NOMO-1 treated with DMSO at 0.1 percent for 48 hours (cell line): ENCODE measurements at regions not wholly inside any gene's neighbourhood (a gene's known extent, or its start where the extent isn't known, plus 50 kb on each side); places are given as distances from the start of the nearest gene placed in this dataset.

ENCODE experiments used
- DNase-seq: peaks from one replicate; lab custom pipeline; 2025; ENCODE audit not compliant: unreplicated experiment; lab: John Stamatoyannopoulos, UW

DNA sequence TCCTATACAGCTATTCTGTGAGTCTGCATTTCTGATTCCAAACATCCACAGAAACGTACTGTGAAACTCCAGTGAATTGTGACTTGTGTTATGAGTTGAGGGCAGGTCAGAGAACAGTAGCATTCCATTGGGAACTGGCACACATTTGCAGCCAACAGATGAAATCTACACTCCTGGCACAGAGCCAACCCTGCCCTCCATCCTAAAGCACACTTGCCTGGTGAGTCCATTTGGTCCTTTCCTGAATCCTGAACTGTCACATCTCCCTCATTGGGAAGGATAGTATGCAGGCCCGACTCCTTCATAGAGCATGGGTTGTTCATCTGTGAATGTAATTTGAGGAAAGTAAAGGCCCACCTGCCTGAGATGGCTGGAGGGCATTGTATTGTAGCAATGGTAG is 314.3 kb upstream of the RASGRP1 start:
- no peak for DNase-seq

DNA sequence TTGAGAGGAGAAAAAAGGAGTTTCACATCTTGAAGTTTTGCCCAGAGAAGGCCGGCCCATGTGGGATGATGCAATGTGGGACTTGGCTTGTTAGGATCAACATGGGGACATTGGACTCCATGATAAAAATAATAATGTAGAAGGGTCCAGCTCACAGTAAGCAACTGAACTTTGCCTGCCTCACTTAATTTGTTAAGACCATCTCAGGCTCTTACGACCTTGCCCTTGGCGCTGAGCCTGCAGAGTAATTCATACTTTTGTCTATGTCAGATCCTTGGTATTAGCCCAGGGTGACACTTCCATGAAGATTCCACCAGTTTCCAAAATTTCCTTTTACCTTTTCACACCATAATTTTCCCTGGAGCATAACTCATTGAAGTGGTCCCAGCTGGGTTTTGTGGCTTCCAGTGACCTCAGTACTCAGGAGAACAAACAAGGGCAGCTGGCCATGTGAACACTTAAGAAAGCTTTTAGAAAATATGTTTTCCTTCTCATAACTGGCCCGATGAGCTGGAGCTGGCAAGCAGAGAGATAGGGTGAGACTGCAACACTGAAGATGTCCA is 315.4 kb upstream of the RASGRP1 start:
- DNase-seq = no peak

DNA sequence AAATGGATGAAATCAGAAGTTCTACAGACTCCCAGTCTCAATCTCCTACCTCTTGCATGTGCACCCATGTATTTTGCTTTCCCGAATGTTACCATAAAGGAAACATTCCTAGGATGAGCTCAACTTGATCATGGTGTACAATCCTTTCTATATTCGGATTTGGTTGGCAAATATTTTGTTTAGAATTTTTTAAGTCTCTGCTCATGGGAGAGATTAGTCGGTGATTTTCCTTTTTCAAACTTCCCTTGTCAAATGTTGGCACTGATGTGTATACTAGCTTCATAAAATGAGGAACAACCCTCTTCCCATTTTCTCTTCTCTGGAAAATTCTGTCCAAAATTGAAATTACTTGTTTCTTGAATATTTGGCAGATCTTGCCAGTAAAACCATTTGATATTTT is 317.6 kb upstream of the RASGRP1 start:
- DNase-seq = no peak

DNA sequence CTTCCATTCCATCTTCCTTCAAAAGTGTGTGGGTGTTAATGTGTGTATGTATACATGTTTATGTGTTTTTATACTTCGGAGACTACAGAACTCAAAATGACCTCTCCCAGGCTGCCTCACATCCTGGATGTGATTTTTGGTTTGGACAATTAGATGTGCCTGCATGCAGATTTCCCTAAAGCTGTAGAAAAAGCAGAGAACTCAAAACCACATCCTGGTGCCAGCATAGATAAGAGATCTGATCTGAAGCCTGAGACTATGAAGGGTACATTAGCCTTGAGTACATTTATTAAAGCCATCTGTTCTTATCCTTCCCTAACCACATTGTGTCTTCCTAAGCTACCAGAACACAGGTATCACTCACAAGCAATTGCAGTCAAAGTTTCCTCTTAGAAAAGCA is 319.4 kb upstream of the RASGRP1 start:
- no peak for DNase-seq

DNA sequence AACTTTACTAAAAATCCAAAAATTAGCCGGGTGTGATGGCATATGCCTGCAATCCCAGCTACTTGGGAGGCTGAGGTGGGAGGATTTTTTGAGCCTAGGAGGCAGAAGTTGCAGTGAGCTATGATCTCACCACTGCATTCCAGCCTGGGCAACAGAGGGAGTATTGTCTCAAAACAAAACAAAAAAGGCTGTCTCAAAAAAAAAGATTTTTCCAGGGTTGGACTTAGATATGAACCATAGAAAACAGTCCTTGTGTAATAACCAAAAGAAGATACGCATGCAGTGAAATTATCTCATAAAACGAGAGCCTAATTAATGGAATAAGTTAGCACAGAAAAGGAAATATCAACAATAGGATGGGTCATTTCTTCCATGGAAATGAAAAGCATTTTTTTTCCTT is 320.4 kb upstream of the RASGRP1 start:
- DNase-seq = no peak

DNA sequence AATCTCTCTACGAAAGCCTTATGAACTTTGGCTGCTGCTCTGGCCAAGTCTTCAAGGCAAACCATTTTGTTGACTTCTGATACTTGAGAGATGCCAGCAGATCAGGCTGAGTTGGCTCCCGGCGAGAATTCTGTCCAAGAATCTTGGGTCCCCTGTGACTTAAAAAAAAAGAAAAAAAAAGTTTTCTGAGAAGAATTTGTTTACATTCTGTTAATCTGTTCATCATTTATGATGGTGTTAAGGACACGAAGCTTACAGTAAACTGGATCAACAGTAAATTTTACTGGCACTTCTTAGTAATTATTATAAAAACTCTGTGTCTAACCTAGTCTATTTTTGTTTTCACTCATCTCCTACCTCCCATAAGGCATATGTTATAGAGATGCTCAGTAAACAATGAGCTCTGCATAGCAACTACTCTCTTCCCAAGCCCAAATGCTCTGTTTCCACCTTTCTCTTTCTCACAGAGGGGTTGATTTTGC is 320.9 kb upstream of the RASGRP1 start:
- DNase-seq = no peak

DNA sequence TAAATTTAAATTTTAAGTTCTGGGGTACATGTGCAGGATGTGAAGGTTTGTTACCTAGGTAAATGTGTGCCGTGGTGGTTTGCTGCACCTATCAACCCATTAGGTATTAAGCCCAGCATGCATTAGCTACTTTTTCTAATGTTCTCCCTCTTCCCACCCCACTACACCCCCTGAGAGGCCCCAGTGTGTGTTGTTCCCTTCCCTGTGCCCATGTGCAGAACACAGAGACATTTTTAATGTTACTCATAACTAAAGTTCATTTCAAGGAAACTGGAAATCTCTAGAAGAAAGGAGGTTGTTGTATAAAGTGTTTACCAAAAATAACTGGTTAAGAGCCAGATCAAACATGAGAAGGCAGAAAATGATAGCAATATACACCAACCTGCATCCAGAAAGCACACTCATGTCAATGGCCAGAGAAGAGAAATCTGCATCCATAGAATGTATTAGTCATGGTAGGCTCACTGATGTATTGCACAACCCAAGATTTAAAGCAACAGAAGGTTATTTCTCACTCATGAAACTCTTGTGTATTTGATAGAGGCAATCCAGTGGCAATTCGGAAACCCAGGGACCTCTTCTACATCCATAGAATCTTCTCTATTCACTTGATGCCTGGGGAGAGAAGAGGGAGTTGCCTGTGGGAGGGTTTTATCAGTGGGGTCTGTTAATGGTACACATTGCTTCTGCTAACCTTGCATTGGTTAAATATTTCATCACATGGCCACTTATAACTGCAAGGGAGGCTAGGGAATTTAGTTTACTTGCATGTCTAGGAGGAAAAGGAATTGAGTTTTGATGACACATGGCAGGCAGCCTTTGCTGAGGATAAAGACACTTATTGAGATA is 321.9 kb upstream of the RASGRP1 start:
- peak; percentile 51 for DNase-seq

DNA sequence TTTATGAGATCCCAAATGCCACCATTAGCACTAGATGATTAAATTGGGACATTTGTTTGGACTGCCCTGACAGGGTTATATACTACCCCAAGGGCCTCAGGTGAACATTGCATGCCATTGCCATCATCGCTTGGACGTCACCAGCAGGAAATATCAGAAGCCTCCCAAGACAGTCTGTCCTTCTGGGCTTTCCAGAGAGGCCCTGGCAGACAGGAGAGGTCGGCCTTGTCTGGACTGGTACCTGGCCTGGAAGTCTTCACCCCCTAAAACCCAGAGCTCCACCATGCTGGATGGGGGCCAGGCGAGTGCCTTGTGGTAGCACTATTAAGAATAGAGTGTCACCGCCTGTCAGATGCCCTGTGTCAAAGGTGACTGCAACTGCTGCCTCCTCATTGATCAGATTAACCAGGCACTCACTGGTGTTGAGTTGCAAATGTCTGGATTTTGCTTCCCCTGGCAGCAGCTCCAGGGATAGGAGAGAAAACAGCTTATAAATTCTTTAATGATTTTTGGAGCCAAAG is 324.1 kb upstream of the RASGRP1 start:
- DNase-seq = no peak

DNA sequence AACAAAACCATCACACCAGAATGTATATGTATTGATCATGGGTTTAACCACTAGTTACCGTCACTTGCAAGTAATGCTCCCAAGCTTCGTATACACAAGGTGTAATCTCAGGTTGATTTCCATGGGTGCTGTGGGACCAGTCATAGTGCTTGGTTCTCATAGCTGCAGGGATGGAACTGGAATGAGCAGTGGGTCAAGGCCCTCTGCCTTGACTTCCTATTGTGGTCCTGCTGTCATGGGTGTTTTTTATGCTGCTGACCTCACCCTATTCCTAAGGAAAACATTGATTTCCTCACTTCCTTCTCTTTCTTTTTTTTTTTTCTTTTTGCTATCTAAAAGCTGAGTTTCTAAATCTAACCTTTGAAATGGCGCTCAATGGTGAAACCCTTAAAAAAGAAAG is 325.6 kb upstream of the RASGRP1 start:
- DNase-seq = no peak

DNA sequence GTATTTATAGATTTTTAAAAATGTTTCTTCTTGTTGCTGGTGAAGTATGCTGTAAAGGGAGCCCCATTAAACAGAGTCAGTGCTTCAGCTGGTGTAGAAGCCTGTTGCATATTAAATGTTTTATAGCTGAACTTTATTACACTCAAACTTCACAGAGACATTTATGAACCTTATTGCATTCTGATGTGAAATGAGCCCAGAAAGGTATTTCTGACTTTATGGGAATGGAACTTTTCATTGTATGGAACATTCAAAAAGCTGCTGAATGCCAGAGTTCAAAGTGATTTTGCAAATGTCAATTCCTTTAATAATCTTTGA is 329.3 kb upstream of the RASGRP1 start:
- DNase-seq = no peak

DNA sequence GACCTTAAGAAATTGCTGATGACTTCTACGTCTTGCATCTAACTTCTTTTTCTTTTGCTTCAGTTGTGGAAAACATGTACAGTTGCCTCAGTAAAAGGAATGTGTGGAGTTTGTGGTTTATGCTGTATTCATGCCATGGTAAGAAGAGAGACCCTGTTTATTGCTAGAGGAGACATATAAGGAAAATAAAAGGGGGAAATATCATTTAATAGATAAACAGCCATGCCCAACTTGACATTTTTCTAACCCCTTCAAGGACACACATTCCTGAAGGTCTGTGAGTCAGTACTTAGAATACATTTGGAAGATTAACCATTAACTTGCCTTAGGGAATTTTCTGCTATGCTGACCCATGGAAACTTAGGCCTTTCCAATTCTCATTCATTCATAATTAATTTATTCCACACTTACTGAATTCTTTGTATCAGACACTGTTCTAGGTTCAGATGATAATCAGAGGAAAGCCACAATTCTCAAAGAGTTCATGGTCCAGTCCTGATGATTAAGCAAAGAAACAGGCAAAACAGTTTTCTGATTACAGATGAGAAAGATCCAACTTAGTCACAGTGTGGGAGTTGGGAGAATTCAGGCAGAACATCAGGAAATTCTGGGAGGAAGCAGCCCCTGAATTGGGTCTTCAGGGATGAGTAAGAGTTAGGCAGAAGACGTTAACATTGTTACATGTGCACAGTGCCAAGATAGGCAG is 329.8 kb upstream of the RASGRP1 start:
- no peak for DNase-seq

DNA sequence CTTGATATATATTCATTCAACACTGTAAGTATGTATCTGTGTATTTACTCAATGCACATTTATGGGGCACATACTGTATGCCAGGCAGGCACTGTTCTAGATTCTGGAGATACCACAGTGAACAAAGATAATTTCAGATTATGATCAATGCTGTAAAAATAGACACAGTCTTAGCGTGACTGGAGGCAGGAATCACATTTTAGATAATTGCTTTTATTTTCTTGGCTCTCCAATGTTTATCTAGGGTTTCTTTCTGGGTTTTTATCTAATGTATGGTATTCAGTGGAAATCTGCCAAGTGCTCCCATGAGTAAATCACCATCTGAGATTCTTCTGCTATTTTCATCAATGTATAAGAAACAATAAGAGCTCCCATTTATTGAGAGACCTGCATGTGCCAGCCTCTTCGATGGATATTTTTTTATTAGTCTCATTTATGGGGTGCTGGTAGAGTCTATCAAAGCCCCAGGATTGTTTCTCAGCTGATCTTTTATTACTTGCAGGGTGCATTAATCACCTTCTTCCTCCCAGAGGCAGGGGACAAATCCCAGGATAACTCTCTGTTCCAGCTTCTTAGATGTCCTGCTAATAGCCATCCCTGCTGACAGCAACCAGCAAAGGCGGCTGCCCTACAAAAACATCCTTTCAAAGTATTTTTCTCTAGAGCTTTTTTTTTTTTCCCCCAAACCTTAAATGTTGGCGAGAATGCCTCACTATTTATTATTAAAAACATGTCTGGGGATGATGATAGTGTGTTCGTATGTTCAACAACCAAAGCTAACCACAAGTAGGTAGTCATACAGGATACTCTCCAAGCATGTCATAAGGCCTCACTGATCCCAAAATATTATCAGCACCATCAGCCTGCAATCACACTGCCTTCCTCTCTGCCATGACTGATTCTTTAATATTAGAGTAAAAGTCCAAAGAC is 331.0 kb upstream of the RASGRP1 start:
- no peak for DNase-seq

DNA sequence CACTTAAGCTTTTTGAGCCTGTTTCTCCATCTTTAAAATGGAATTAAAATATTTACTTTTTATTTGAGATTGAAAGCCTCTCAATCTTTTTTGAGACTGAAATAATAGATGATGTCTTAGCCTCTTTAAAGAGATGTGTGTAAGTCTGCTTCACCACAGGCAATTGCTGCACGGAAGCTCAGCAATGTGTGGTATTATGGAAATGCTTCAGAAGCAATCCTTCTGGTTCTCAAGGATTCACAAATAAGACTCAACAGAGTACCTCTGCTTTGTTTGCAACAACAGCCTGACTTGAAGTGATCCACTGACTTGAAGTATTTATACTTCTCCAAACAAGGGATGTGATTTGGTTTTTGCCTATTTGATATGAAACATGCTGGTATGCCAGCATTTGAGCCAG is 332.0 kb upstream of the RASGRP1 start:
- DNase-seq = no peak

DNA sequence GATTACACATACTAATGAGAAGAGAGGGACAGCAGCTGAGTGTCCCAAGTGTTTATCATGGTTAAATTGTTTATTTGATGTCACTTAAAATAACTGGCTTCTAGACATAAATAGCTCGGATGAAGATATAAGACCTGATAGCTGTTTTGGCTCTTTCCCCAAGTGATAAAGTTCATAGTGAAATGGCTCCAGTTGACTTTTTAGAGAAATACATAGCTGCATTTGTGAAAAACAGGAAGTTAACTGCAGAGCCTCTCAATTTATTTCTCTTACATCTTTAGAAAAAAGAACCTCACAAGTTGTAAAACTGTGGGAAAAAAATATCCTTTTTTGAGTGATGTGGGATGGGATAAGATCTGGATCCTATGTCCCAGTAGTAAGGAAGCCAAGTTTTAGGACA is 332.9 kb upstream of the RASGRP1 start:
- no peak for DNase-seq

DNA sequence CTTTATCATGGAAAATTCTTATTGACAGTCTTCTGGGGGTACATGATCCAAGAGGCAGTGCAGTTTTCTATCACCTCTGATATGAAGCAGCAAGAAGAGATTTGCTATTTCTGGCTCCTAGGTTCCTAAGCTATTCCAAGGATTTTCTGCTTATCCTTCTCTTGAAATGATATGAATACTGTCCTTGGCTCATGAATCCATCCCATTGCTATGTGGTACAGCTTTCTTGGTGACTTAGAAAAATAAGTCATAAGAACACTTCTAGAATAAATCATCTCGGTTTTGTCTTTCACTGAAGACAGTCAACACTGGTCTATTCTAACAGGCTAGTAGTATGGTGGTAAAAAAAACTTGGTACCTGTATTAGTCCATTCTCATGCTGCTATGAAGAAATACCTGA is 333.6 kb upstream of the RASGRP1 start:
- no peak for DNase-seq

DNA sequence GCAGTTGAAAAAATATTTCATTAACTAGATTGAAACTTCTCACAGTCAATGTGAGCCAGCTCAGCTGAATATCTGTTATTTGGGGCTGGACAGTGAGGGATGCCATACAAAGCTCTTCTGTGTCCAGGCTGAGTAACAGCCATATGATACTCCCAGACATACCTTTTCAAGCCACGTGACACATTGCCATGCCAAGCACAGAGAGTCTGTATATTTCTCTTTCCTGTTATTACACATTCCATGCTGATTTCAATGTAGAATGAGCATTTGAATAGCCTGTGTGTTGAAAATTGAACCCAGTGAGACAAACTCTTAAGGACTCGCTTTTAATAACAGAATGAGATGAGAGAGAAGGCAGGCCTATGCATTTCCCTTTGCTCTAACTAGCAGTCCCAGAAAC is 334.7 kb upstream of the RASGRP1 start:
- no peak for DNase-seq

DNA sequence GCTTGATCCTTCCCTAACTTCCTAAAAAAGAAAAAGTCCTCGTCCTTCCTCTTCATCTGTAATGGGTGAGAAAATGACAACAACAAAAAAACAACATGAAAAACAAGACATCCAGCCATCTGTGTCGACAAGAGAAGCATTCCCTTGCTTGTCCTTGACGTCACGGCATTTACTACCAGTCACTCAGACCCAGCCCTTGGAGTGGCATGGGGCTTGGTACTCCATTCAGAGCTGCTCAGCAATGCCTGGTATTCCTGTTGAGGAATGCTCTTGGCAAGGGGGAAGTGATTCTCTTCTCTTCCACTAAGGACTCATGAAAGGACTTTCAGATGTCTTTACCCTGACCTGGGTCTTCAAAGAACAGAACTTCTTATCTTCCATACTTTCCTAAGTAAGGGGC is 339.7 kb upstream of the RASGRP1 start:
- DNase-seq = no peak

DNA sequence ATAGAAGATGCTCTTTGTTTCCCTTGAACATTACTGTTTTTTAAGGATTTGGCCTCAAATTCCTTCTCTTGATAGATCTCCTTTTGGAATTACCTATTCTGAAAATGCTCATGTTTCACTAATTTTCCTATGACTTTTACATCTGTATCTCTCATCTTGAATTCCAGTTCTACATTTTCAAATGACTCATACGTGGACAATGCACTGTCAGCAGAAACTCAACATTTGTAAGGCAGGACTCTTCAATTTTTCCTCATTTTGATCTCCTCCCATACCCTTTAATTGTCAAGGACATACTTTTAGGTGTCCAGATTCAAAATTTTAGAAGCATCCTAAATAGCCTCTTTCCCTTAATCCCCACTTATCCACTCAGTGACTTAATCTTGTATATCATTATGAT is 341.0 kb upstream of the RASGRP1 start:
- no peak for DNase-seq

DNA sequence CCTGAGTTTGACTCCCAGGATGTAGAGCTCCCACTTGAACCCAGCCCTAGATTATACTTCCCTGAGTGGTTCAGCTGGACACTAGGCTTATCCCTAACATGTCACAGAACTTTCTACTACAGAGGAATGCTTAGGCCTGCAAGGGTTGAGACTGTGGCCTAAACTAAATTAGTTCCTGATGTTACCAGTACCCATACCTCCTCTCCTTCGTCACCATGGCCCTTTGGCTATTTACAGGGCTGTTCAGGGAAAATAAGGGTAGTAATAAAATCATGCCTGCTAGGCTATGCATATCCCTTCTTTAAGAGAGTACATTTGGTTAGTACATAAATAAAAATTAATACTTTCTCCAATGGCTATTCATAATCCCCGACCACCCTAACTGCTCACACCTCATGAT is 356.4 kb upstream of the RASGRP1 start:
- no peak for DNase-seq

DNA sequence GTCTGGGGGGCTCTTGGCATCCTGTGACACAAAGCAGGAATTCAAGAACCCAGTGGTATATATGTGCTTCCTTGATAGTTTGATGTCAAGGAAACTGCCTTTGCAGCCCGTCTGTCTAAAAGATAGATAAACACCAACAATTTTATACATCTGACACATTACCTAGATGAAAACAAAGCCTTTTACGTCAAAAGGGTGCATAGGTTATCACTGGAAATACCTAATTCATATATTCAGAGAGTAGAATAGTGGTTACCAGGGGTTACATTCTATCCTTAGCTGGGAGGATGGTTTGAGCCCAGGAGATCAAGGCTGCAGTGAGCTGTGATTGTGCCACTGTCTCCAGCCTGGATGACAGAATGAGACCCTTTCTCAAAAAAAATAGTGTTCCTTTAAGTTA is 356.9 kb upstream of the RASGRP1 start:
- DNase-seq = no peak

DNA sequence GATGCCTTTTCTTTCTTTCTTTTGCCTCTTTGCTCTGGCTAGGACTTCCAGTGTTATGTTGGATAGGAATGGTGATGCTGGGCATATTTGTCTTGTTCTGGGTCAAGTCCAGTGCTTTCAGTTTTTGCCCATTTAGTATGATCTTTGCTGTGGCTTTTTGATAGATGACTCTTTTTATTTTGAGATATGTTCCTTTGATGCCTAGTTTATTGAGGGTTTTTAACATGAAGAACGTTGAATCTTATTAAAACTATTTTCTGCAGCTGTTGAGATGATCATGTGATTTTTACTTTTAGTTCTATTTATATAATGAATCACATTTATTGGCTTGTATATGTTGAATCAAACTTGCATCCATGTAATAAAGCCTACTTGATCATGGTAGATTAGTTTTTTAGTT is 363.8 kb upstream of the RASGRP1 start:
- DNase-seq = no peak
